Lung microvascular endothelial cell (primary cell): ENCODE measurements at regions not wholly inside any gene's neighbourhood (a gene's known extent, or its start where the extent isn't known, plus 50 kb on each side); places are given as distances from the start of the nearest gene placed in this dataset.

ENCODE experiments used
- DNase-seq, 2 donors: peaks; one replicate each; pipeline versions ENCODE4 v3.0.0 to v3.0.0-alpha.2; 2010; ENCODE audit warnings: low read depth in 2 of 2

GRCh38 chr20:57927376-57927775 is 217.6 kb upstream of the PMEPA1 start:
- DNase-seq, result no peak

DNA sequence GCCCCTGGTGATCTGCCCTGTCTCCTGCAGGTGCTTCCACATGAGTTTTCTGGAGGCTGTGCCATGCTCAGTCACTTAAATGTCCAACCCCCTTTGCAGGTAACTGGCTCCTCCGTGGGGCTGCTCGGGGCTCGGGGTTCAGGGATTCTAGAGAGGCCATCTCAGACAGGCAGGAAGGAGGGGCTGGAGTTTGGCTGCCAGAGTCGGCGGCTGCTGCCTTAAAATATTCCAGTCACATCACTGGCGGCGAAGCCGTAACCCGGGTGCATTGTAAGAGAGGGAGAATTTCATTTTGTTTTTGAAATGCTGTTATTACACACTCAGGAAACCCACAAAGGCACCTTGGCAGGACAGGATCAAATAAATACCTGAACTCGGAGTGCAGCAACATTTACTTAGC is 212.9 kb upstream of the PMEPA1 start:
- DNase-seq, result no peak

DNA sequence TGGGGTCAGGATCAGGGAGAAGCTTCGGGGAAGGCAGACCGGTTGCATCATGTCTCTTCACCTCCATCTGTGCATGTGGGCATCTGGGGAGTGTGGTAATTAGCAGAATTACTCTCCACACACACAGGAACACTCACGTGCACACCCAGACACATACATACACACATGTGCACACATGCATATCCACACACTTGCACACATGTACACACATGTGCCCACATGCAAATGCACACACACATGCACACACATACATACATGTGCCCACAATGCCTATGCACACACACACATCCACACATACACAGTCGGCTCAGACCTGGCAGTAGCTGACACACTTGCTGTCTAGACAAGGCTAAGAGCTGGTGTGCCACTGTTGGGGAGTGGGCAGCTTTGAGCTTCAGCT is 212.3 kb upstream of the PMEPA1 start:
- no peak for DNase-seq

DNA sequence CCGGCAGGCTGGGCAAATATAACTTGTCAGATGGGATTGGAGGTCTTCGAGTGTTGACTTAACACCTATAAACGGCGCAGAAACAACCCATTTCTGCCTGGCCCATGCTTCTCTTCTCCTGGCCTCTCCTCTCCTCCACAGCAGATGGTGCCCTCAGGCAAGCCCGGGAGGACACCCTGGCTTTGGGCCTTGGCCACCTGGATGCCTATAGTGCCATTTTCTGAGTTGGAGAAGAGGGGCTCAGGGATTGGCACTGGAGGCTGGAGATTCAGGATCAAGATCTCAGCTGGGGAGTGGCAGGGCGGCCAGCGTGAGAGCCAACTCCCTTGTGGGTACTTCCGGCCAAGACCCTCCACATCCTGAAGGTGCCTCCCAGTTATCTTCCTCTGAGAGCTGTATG is 211.9 kb upstream of the PMEPA1 start:
- no peak for DNase-seq

GRCh38 chr20:57920971-57921370 is 211.2 kb upstream of the PMEPA1 start:
- DNase-seq, result no peak

DNA sequence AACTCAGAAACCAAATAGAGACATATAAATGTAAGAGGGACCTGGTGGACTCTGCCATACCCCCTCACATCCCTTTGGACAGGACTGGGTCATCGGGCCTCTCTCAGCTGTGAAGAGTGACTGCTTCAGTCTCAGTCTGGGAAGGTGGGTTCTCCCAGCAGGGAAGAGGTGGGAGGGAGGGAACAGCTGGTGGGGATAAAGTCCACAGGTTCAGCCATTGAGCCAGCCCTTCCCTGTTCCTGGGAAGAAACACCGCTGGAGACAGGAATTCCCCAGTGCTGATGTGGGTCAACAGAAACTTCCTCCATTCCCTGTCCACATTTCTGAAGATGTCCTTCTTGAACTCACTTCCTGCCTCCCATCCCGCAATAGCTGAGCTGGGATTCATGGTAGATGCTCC is 209.2 kb upstream of the PMEPA1 start:
- no peak for DNase-seq

DNA sequence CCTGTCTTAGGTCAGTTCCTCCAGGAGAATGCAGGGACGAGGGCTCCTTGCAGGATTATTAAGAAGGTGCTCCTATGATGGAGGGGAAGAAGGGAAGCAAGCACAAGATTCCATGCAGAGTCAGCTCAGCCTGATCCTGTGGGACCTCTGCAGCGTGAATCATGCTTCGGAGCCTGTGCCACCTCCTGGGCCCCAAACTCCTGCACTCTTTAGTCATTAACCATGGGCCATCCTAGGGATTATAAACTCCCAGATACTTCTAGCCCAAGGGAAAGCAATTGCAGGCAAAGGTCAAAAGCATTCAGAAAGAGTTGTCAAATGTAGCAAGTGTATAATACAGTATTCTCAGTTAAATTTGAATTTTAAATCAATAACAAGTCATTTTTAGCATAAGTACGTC is 208.7 kb upstream of the PMEPA1 start:
- no peak for DNase-seq

DNA sequence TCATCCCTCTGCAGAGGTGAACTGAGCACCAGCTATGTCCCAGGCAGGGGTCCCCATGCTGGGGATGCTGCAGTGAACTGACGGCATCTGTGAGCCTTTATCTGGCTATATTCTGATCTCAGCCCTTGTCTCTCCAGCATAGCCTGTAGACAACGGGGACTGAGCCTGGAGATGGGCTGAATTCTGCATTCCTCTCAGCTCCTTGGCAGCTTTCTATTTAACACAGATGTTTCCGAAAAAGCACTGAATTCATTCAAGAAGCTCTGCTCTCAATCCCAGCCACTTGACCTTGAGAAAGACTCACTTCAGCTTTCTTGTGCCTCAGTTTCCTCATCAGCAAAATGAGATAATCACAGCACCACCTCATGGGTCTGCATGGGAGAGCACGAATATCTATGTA is 204.4 kb upstream of the PMEPA1 start:
- no peak for DNase-seq

- no peak for DNase-seq
These were observed 203.5 kb upstream of the PMEPA1 start for GRCh38 chr20:57913156-57913930.

DNA sequence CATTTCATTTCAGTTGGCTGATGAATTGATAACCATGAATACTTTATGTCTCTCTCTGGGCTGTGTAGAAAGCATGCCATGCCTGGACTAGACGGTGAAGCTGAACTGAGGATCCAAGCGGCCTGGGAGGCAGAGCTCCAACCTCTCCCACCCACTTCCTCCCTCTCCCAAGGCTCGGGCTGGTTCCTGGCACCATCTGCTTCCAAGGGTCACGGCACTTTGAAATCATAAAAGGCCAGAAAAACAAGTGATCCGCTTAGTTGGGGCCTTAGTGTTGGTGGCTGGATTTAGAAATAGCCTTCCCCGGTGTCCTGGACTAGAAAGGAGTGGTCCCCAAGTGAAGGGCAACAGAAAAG is 202.4 kb upstream of the PMEPA1 start:
- no peak for DNase-seq

DNA sequence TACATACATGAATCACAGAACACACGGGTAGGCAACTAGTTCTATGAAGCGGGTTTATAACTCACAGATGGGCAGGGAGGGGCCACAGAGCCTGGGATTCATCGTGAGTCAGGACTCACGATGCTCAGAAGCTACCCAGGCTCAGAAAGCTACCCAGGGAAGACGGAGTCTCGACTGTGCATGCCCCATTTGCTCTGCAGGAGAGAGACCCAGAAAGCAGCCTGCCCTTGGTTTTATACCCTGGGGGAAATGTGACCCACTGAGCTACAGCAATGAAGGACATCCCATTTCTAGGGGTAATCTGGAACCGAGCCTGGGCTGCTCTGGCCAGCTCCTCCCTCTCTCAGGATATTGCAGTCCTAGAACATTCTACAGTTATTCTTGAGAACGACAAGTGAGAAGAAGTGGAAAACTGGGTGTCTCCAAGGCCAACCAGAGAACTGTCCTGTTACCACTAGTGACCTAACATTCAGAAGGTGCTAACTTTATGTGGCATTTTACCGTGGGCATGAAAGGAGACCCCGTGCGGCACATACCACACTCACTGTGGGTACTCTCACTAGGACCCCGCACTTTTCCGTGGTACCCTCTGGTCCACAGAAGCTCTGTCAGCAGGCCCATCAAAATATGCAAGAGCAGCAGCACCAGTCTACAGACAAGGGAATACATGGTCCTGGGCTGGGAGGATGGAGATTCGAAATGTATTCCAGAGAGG is 201.9 kb upstream of the PMEPA1 start:
- DNase-seq, result no peak

DNA sequence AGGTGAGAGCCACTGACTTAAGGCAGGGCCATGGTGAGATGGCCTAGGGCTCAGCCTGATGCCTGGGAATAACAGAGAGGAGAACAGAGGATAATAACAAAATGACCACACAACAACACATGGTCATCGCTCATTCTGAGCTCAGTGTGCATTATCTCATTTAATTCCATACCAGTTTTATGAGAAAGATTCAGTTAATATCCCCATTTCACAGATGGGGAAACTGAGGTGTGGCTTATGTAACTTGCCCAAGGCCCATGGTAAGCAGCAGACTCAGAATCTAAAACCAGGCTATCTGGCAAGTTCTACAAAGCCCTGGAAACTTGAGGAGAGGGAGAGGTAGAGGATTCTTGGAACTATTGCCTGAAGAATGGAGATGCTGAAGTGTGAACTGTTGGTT is 200.9 kb upstream of the PMEPA1 start:
- no peak for DNase-seq

GRCh38 chr20:57909763-57910331 is 200.0 kb upstream of the PMEPA1 start:
- DNase-seq, result no peak

GRCh38 chr20:57908704-57909630 is 199.2 kb upstream of the PMEPA1 start:
- DNase-seq, result no peak

GRCh38 chr20:57908226-57908625 is 198.4 kb upstream of the PMEPA1 start:
- DNase-seq, result no peak

- DNase-seq, result no peak
These were observed 197.6 kb upstream of the PMEPA1 start for GRCh38 chr20:57907131-57908000.

DNA sequence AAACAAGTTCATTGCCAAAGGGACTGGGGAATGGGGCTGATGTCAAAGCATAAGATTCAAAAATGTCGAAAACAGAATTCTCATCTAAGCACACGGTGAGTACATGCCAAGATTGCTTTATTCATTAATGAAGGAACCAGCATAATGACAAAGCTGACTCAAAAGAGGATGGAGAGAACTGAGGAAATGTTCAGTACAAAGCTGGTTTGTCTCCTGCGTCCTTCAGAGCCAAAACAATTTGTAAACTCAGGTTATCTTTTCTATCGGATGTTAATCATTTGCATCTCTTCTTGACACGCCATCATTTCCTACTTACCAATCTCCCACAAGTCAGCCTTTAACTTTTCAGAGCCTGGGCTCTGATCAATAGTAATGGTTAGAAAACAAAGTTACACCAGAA is 195.6 kb upstream of the PMEPA1 start:
- DNase-seq, result no peak

- no peak for DNase-seq
These were observed 194.7 kb upstream of the PMEPA1 start for GRCh38 chr20:57904314-57905105.

- no peak for DNase-seq
These were observed 192.7 kb upstream of the PMEPA1 start for GRCh38 chr20:57902473-57902872.

DNA sequence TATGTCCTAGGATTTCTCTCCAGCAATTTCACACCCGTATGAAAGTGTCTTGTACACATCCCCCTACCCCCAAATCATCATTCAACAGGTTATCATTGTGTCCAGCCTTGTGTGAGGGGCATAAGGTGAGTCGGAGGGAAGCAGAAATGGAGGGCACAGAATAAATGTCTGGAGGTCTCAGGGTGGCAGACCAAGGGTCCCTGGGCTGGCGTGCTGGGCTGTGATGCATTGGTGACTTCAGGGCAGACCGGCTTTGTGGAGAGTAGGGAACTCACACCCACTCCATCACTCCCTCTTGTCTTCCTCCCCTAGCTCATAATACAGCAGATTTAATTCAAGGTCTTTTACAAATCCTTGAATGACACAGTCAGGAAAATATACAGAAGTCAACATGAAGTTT is 191.7 kb upstream of the PMEPA1 start:
- no peak for DNase-seq
